Endothelial cell of umbilical vein (primary cell): ENCODE measurements at regions not wholly inside any gene's neighbourhood (a gene's known extent, or its start where the extent isn't known, plus 50 kb on each side); places are given as distances from the start of the nearest gene placed in this dataset.

Experiments used
- BruUV-seq: library from RNA; stranded (reverse); fragments of 400-500 nt; replicated peaks from 2 replicates; lab custom pipeline; 2021; lab: Mats Ljungman, UMichigan
- CTCF ChIA-PET: fragments of 300-600, 350-600 bp; sonication (Branson Sonifier 250); formaldehyde crosslinking; loops from one replicate; lab custom pipeline; 2021; ENCODE audit warnings: antibody characterized with exemption, inconsistent platforms; lab: Charles Lee
- POLR2A ChIA-PET: fragments of 300-600, 350-600 bp; sonication (Branson Sonifier 250); formaldehyde crosslinking; loops from one replicate; lab custom pipeline; 2021; ENCODE audit warnings: antibody characterized with exemption, inconsistent platforms; lab: Charles Lee
- DNase-seq: peaks from one replicate; pipeline ENCODE4 v3.0.0-alpha.2; 2011; ENCODE audit warnings: low read depth, low spot score
- FAIRE-seq: peaks from 2 replicates; lab custom pipeline; 2011; peaks lifted over from hg19 to GRCh38; lab: Jason Lieb, UNC
- H2AFZ ChIP-seq: 2 replicates; pipeline ENCODE4 v1.6.0; 2012; ENCODE audit warnings: low read depth, low read length, control low read depth, inconsistent platforms
- H3K27ac ChIP-seq: 2 replicates; pipeline ENCODE4 v1.5.1; 2011; ENCODE audit warnings: low read depth, mild to moderate bottlenecking, control low read depth, low read length, moderate library complexity; ENCODE audit not compliant: insufficient read depth
- H3K27me3 ChIP-seq, 2 experiments: 2 replicates each; pipeline versions ENCODE4 v1.6.0 to v1.6.1; 2011; ENCODE audit warnings: low read length in 2 of 2, mixed read lengths in 1 of 2; ENCODE audit not compliant: control insufficient read depth in 2 of 2, insufficient read depth in 2 of 2
- H3K36me3 ChIP-seq, 2 experiments: 2 replicates in 1 of 2; 3 replicates in 1 of 2; pipeline ENCODE4 v1.5.1; 2011; ENCODE audit warnings: low read length in 2 of 2, mild to moderate bottlenecking in 1 of 2, moderate library complexity in 1 of 2; ENCODE audit not compliant: control insufficient read depth in 2 of 2, insufficient read depth in 2 of 2; ENCODE audit errors: extremely low read depth in 1 of 2
- H3K4me1 ChIP-seq: 3 replicates; pipeline ENCODE4 v1.5.1; 2011; ENCODE audit warnings: mild to moderate bottlenecking, low read length; ENCODE audit not compliant: control insufficient read depth, insufficient read depth; ENCODE audit errors: extremely low read depth
- H3K4me2 ChIP-seq: 2 replicates; pipeline ENCODE4 v1.6.1; 2011; ENCODE audit warnings: low read length, control low read depth, mixed read lengths; ENCODE audit not compliant: insufficient read depth
- H3K4me3 ChIP-seq, 3 experiments: fragments of 200-600 bp in 1 of 3; sonication (generic), shearing (Covaris generic) in 1 of 3; replicated peaks in 1 of 3; 2 replicates each; pipeline ENCODE4 v1.5.1; 2011 to 2016; ENCODE audit warnings: control low read depth in 3 of 3, low read length in 3 of 3, mild to moderate bottlenecking in 2 of 3, inconsistent platforms in 1 of 3, low read depth in 1 of 3, moderate library complexity in 1 of 3; ENCODE audit not compliant: insufficient read depth in 1 of 3
- H3K79me2 ChIP-seq: 2 replicates; pipeline ENCODE4 v1.6.0; 2012; ENCODE audit warnings: low read length, inconsistent platforms; ENCODE audit not compliant: control insufficient read depth, insufficient read depth
- H3K9ac ChIP-seq: replicated peaks from 2 replicates; pipeline ENCODE3; 2011; ENCODE audit warnings: low read length, control low read depth; ENCODE audit not compliant: insufficient read depth; ENCODE audit errors: extremely low read depth
- H3K9me1 ChIP-seq: replicated peaks from 3 replicates; pipeline ENCODE4 v1.6.0; 2011; ENCODE audit warnings: mild to moderate bottlenecking, low read length; ENCODE audit not compliant: control insufficient read depth, insufficient read depth; ENCODE audit errors: extremely low read depth
- H3K9me3 ChIP-seq: replicated peaks from 2 replicates; pipeline ENCODE4 v1.5.1; 2012; ENCODE audit warnings: low read length, inconsistent platforms; ENCODE audit not compliant: control insufficient read depth, insufficient read depth
- H4K20me1 ChIP-seq: replicated peaks from 2 replicates; pipeline ENCODE3; 2011; ENCODE audit warnings: mild to moderate bottlenecking, low read length; ENCODE audit not compliant: control insufficient read depth, insufficient read depth; ENCODE audit errors: extremely low read depth
- CTCF ChIP-seq, 2 donors: IDR thresholded peaks; 1 replicate in 1 of 2; 2 replicates in 1 of 2; pipeline ENCODE4 v1.5.1; 2011; ENCODE audit warnings: low read length in 2 of 2, mild to moderate bottlenecking in 2 of 2, moderate library complexity in 2 of 2, control low read depth in 1 of 2, inconsistent platforms in 1 of 2, low read depth in 1 of 2; ENCODE audit not compliant: insufficient read depth in 1 of 2; ENCODE audit errors: extremely low read depth in 1 of 2
- EZH2 ChIP-seq: IDR thresholded peaks from 2 replicates; pipeline ENCODE4 v1.6.1; 2012; ENCODE audit warnings: borderline replicate concordance, low read depth, mild to moderate bottlenecking, moderate library complexity, low read length, inconsistent platforms; ENCODE audit not compliant: severe bottlenecking
- FOS ChIP-seq: IDR thresholded peaks from 2 replicates; pipeline ENCODE4 v1.6.1; 2011; ENCODE audit warnings: mild to moderate bottlenecking, low read length, moderate library complexity, borderline replicate concordance; ENCODE audit not compliant: insufficient read depth
- GATA2 ChIP-seq: IDR thresholded peaks from 2 replicates; pipeline ENCODE4 v1.7.0; 2011; ENCODE audit warnings: low read depth, mild to moderate bottlenecking, moderate library complexity, mixed read lengths, low read length; ENCODE audit not compliant: insufficient read length, insufficient read depth
- JUN ChIP-seq: IDR thresholded peaks from 2 replicates; pipeline ENCODE4 v1.6.1; 2011; ENCODE audit warnings: borderline replicate concordance, low read depth; ENCODE audit not compliant: insufficient read length, insufficient read depth
- MAX ChIP-seq: IDR thresholded peaks from 2 replicates; pipeline ENCODE4 v1.6.1; 2011; ENCODE audit not compliant: insufficient read depth, insufficient read length
- MYC ChIP-seq: IDR thresholded peaks from one replicate; pipeline ENCODE4 v1.6.1; 2011; ENCODE audit warnings: mild to moderate bottlenecking, low read depth, low read length
- POLR2A ChIP-seq: IDR thresholded peaks from 2 replicates; pipeline ENCODE4 v1.6.1; 2012; ENCODE audit warnings: low read depth, mild to moderate bottlenecking, control low read depth, low read length
- POLR2AphosphoS5 ChIP-seq: IDR thresholded peaks from 2 replicates; pipeline ENCODE4 v1.6.1; 2012; ENCODE audit warnings: low read depth, mild to moderate bottlenecking, control low read depth, low read length, moderate library complexity; ENCODE audit not compliant: insufficient read depth
- dilution Hi-C: fragments of 300-500 bp; cut with MboI; formaldehyde crosslinking; loops from one replicate; pipeline ENCODE4 v1.15.0; 2019; ENCODE audit warnings: low sequenced_read_pairs; ENCODE audit not compliant: extremely low pct_ligation_motif_present
- intact Hi-C: fragments of 100-400 bp; cut with micrococcal nuclease; formaldehyde crosslinking; loops from one replicate; pipeline ENCODE4 v1.10.0; 2022

GRCh38 chr12:60100160-60100559, 504.3 kb downstream of the SLC16A7 start:
- intact Hi-C loops (no loop called here), dilution Hi-C loops (no loop called here)
- POLR2A ChIA-PET = no interaction called here
- DNase-seq (no peak), FAIRE-seq (no peak)
- Histone ChIP-seq H3K79me2 (no peaks in the 10 kb centered on the region), H3K36me3 (no peaks in the 10 kb centered on the region), H2AFZ (no peak overlapping the region), H3K9me3 (no peaks in the 10 kb centered on the region), H3K9me1 (no peaks in the 10 kb centered on the region), H4K20me1 (no peaks in the 10 kb centered on the region), H3K27me3 (no peaks in the 10 kb centered on the region), H3K9ac (no peak overlapping the region), H3K4me1 (no peaks in the 10 kb centered on the region), H3K4me2 (no peak overlapping the region), H3K4me3 (no peak overlapping the region), H3K27ac (no peak overlapping the region)
- no TSS peak for BruUV-seq
- TF ChIP-seq CTCF (IDR thresholded peaks at IDR 0.05; ENCODE audit: extremely low read depth in 1 of 2, insufficient read depth in 1 of 2, low read depth in 1 of 2, low read length in 2 of 2) (no peak), POLR2A (no peak), FOS (no peak), MAX (no peak), JUN (no peak)
- CTCF ChIA-PET = interaction anchor here (0.9 kb wide), 1 partner anchor 9 kb away, joined by 3 read pairs; no protein-coding TSS in a partner anchor

- no peaks in the 10 kb centered on the region for H4K20me1 ChIP-seq
- H3K4me3 ChIP-seq = no peak overlapping the region
- H3K27me3 ChIP-seq = no peaks in the 10 kb centered on the region
- BruUV-seq = no TSS peak
- FAIRE-seq (no peak), DNase-seq (no peak)
- no peak overlapping the region for H3K4me2 ChIP-seq
- no peaks in the 10 kb centered on the region for H3K4me1 ChIP-seq
- no peaks in the 10 kb centered on the region for H3K9me3 ChIP-seq
- intact Hi-C loops = no loop called here
- no peaks in the 10 kb centered on the region for H3K79me2 ChIP-seq
- H3K27ac ChIP-seq = no peak overlapping the region
- ChIA-PET POLR2A (no interaction called here), CTCF (interaction anchor here (0.9 kb wide), 1 partner anchor 9 kb away, joined by 3 read pairs; no protein-coding TSS in a partner anchor)
- H2AFZ ChIP-seq = no peak overlapping the region
- H3K9ac ChIP-seq = no peak overlapping the region
- dilution Hi-C loops = no loop called here
- H3K9me1 ChIP-seq = no peaks in the 10 kb centered on the region
- H3K36me3 ChIP-seq = no peaks in the 10 kb centered on the region
- TF ChIP-seq GATA2 (no peak), POLR2AphosphoS5 (no peak), JUN (no peak), MAX (no peak), MYC (no peak), POLR2A (no peak), EZH2 (no peak), CTCF (IDR thresholded peaks at IDR 0.05; ENCODE audit: extremely low read depth in 1 of 2, insufficient read depth in 1 of 2, low read depth in 1 of 2, low read length in 2 of 2) (no peak), FOS (no peak)
Observed at GRCh38 chr12:60100852-60101251, 505.0 kb downstream of the SLC16A7 start.
